ENCODE measurements at regions not wholly inside any gene's neighbourhood (a gene's known extent, or its start where the extent isn't known, plus 50 kb on each side); places are given as distances from the start of the nearest gene placed in this dataset.

- H2AFZ ChIP-seq (ENCODE audit: insufficient read depth, low read depth, low read length, poor library complexity, severe bottlenecking), result no peak overlapping the region
- CTCF ChIA-PET, result no interaction called here
- no peaks in the 10 kb centered on the region for H3K79me2 ChIP-seq (ENCODE audit: control insufficient read depth, insufficient read depth, low read length)
- no peaks in the 10 kb centered on the region for H3K27me3 ChIP-seq (replicated peaks in 1 of 4; ENCODE audit: control extremely low read depth in 1 of 4, control insufficient read depth in 3 of 4, insufficient read depth in 4 of 4, low read length in 3 of 4)
- no peak overlapping the region for H3K4me3 Mint-ChIP-seq
- H3K27ac Mint-ChIP-seq, result no peak overlapping the region
- H3K9me3 Mint-ChIP-seq (ENCODE audit: insufficient read depth), result peaks cover 2% of the 10 kb centered on the region
- H3K27ac ChIP-seq (ENCODE audit: low read length in 2 of 2), result no peak overlapping the region
- no peaks in the 10 kb centered on the region for H3K9me3 ChIP-seq (ENCODE audit: control extremely low read depth in 1 of 3, control insufficient read depth in 2 of 3, insufficient read depth in 1 of 3, low read length in 2 of 3)
- no peak overlapping the region for H3K9ac ChIP-seq (ENCODE audit: low read length)
- TF ChIP-seq CTCF (IDR thresholded peaks at IDR 0.05) (no peak), EZH2 (IDR thresholded peaks at IDR 0.05; ENCODE audit: borderline replicate concordance, insufficient read depth, low read depth, low read length, poor library complexity, severe bottlenecking) (no peak)
- WGBS (ENCODE audit: insufficient coverage), result 100% methylated on average over 1 of the region's 1 CpG
- H3K4me2 ChIP-seq (replicated peaks; ENCODE audit: low read depth, low read length, poor library complexity, severe bottlenecking), result no peak overlapping the region
- no peak overlapping the region for H3K4me3 ChIP-seq (ENCODE audit: control extremely low read depth in 1 of 5, extremely low read depth in 1 of 5, insufficient read depth in 1 of 5, low read depth in 2 of 5, low read length in 4 of 5)
- H3K4me1 Mint-ChIP-seq, result no peaks in the 10 kb centered on the region
- POLR2A ChIA-PET, result no interaction called here
- H4K20me1 ChIP-seq (ENCODE audit: control insufficient read depth, insufficient read depth, low read length, poor library complexity, severe bottlenecking), result no peaks in the 10 kb centered on the region
- ATAC-seq (ENCODE audit: low read depth) (no peak), DNase-seq (no peak)
- H3K4me1 ChIP-seq (ENCODE audit: control insufficient read depth in 2 of 2, insufficient read depth in 2 of 2, low read length in 2 of 2), result no peaks in the 10 kb centered on the region
- intact Hi-C loops (cut with micrococcal nuclease), result no loop called here
- H3K36me3 ChIP-seq (replicated peaks in 1 of 2; ENCODE audit: control extremely low read depth in 1 of 2, control insufficient read depth in 1 of 2, extremely low read depth in 1 of 2, insufficient read depth in 2 of 2, low read length in 1 of 2), result no peaks in the 10 kb centered on the region
- no peaks in the 10 kb centered on the region for H3K27me3 Mint-ChIP-seq
Measured at GRCh38 chr21:28687586-28687985, 305.1 kb downstream of the LTN1 start.

- no peak for ATAC-seq (ENCODE audit: low read depth)
- no peak overlapping the region for H3K27ac Mint-ChIP-seq
- POLR2A ChIA-PET, result no interaction called here
Measured at GRCh38 chr21:28683982-28684752, 308.5 kb downstream of the LTN1 start.

More at GRCh38 chr21:28683982-28684752, 308.5 kb downstream of the LTN1 start:
- Mint-ChIP-seq H3K27me3 (no peaks in the 10 kb centered on the region), H3K9me3 (ENCODE audit: insufficient read depth) (peaks cover 2% of the 10 kb centered on the region), H3K4me1 (no peaks in the 10 kb centered on the region), H3K4me3 (no peak overlapping the region)
- TF ChIP-seq CTCF (IDR thresholded peaks at IDR 0.05) (no peak), EZH2 (IDR thresholded peaks at IDR 0.05; ENCODE audit: borderline replicate concordance, insufficient read depth, low read depth, low read length, poor library complexity, severe bottlenecking) (no peak)
- intact Hi-C loops (cut with micrococcal nuclease), result no loop called here
- Histone ChIP-seq H3K4me2 (replicated peaks; ENCODE audit: low read depth, low read length, poor library complexity, severe bottlenecking) (no peak overlapping the region), H2AFZ (ENCODE audit: insufficient read depth, low read depth, low read length, poor library complexity, severe bottlenecking) (no peak overlapping the region), H3K36me3 (replicated peaks in 1 of 2; ENCODE audit: control extremely low read depth in 1 of 2, control insufficient read depth in 1 of 2, extremely low read depth in 1 of 2, insufficient read depth in 2 of 2, low read length in 1 of 2) (no peaks in the 10 kb centered on the region), H3K27ac (ENCODE audit: low read length in 2 of 2) (no peak overlapping the region), H3K9ac (ENCODE audit: low read length) (no peak overlapping the region), H3K4me3 (ENCODE audit: control extremely low read depth in 1 of 5, extremely low read depth in 1 of 5, insufficient read depth in 1 of 5, low read depth in 2 of 5, low read length in 4 of 5) (no peak overlapping the region), H3K27me3 (replicated peaks in 1 of 4; ENCODE audit: control extremely low read depth in 1 of 4, control insufficient read depth in 3 of 4, insufficient read depth in 4 of 4, low read length in 3 of 4) (no peaks in the 10 kb centered on the region), H3K9me3 (ENCODE audit: control extremely low read depth in 1 of 3, control insufficient read depth in 2 of 3, insufficient read depth in 1 of 3, low read length in 2 of 3) (no peaks in the 10 kb centered on the region), H4K20me1 (ENCODE audit: control insufficient read depth, insufficient read depth, low read length, poor library complexity, severe bottlenecking) (no peaks in the 10 kb centered on the region), H3K4me1 (ENCODE audit: control insufficient read depth in 2 of 2, insufficient read depth in 2 of 2, low read length in 2 of 2) (no peaks in the 10 kb centered on the region), H3K79me2 (ENCODE audit: control insufficient read depth, insufficient read depth, low read length) (no peaks in the 10 kb centered on the region)
- WGBS (ENCODE audit: insufficient coverage), result 93% methylated on average over 2 of the region's 6 CpGs
- CTCF ChIA-PET, result no interaction called here
- no peak for DNase-seq
